ENCODE measurements at regions not wholly inside any gene's neighbourhood (a gene's known extent, or its start where the extent isn't known, plus 50 kb on each side); places are given as distances from the start of the nearest gene placed in this dataset.

GRCh38 chr18:11322006-11322405 lies 172.6 kb upstream of the PIEZO2 start:
- no peak for DNase-seq (ENCODE audit: low spot score)

- DNase-seq (ENCODE audit: low spot score), result peak; percentile 90
Observed at GRCh38 chr18:11320986-11321385, 171.6 kb upstream of the PIEZO2 start.

- DNase-seq (ENCODE audit: low spot score), result no peak
Observed at GRCh38 chr18:11316546-11316945, 167.2 kb upstream of the PIEZO2 start.

GRCh38 chr18:11310476-11311086 lies 161.2 kb upstream of the PIEZO2 start:
- peak; percentile 53 for DNase-seq (ENCODE audit: low spot score)

GRCh38 chr18:11309172-11309571 lies 159.8 kb upstream of the PIEZO2 start:
- DNase-seq (ENCODE audit: low spot score), result peak; percentile 82

- DNase-seq (ENCODE audit: low spot score), result peak; percentile 18
Observed at GRCh38 chr18:11308499-11308898, 159.1 kb upstream of the PIEZO2 start.

GRCh38 chr18:11307716-11308115 lies 158.3 kb upstream of the PIEZO2 start:
- no peak for DNase-seq (ENCODE audit: low spot score)

GRCh38 chr18:11305507-11305906 lies 156.1 kb upstream of the PIEZO2 start:
- no peak for DNase-seq (ENCODE audit: low spot score)

- no peak for DNase-seq (ENCODE audit: low spot score)
Observed at GRCh38 chr18:11304928-11305327, 155.6 kb upstream of the PIEZO2 start.

GRCh38 chr18:11296946-11297345 lies 147.6 kb upstream of the PIEZO2 start:
- DNase-seq (ENCODE audit: low spot score), result no peak

- DNase-seq (ENCODE audit: low spot score), result no peak
Observed at GRCh38 chr18:11293794-11294193, 144.4 kb upstream of the PIEZO2 start.

GRCh38 chr18:11290786-11291185 lies 141.4 kb upstream of the PIEZO2 start:
- no peak for DNase-seq (ENCODE audit: low spot score)

- DNase-seq (ENCODE audit: low spot score), result no peak
Observed at GRCh38 chr18:11289248-11289647, 139.9 kb upstream of the PIEZO2 start.

GRCh38 chr18:11288401-11288800 lies 139.0 kb upstream of the PIEZO2 start:
- no peak for DNase-seq (ENCODE audit: low spot score)

- no peak for DNase-seq (ENCODE audit: low spot score)
Observed at GRCh38 chr18:11286431-11286830, 137.1 kb upstream of the PIEZO2 start.

GRCh38 chr18:11284811-11285210 lies 135.4 kb upstream of the PIEZO2 start:
- no peak for DNase-seq (ENCODE audit: low spot score)

GRCh38 chr18:11284349-11284748 lies 135.0 kb upstream of the PIEZO2 start:
- no peak for DNase-seq (ENCODE audit: low spot score)

- DNase-seq (ENCODE audit: low spot score), result no peak
Observed at GRCh38 chr18:11283479-11284161, 134.3 kb upstream of the PIEZO2 start.

GRCh38 chr18:11279461-11279860 lies 130.1 kb upstream of the PIEZO2 start:
- no peak for DNase-seq (ENCODE audit: low spot score)

- DNase-seq (ENCODE audit: low spot score), result no peak
Observed at GRCh38 chr18:11276678-11277077, 127.3 kb upstream of the PIEZO2 start.

GRCh38 chr18:11274144-11274794 lies 124.9 kb upstream of the PIEZO2 start:
- no peak for DNase-seq (ENCODE audit: low spot score)

GRCh38 chr18:11272516-11272915 lies 123.1 kb upstream of the PIEZO2 start:
- DNase-seq (ENCODE audit: low spot score), result no peak

GRCh38 chr18:11271954-11272353 lies 122.6 kb upstream of the PIEZO2 start:
- DNase-seq (ENCODE audit: low spot score), result no peak
